ENCODE measurements at regions not wholly inside any gene's neighbourhood (a gene's known extent, or its start where the extent isn't known, plus 50 kb on each side); places are given as distances from the start of the nearest gene placed in this dataset.

GRCh38 chr18:40417501-40417900, 1537.5 kb upstream of the PIK3C3 start:
- H3K4me1 ChIP-seq (ENCODE audit: control insufficient read depth in 2 of 3, insufficient read depth in 2 of 3, low read depth in 1 of 3, low read length in 3 of 3) = no peaks in the 10 kb centered on the region
- DNase-seq (no peak), FAIRE-seq (no peak)
- H3K4me3 ChIP-seq (ENCODE audit: low read length in 3 of 3) = no peak overlapping the region
- H3K27me3 ChIP-seq (ENCODE audit: control insufficient read depth, insufficient read depth, low read length) = no peaks in the 10 kb centered on the region
- no peak overlapping the region for H3K9ac ChIP-seq (ENCODE audit: low read length in 3 of 3)
- no peaks in the 10 kb centered on the region for H3K9me3 ChIP-seq (ENCODE audit: control insufficient read depth in 2 of 3, insufficient read depth in 1 of 3, low read length in 3 of 3)
- no peak overlapping the region for H3K27ac ChIP-seq (ENCODE audit: low read depth in 2 of 2, low read length in 2 of 2)
- no peaks in the 10 kb centered on the region for H3K36me3 ChIP-seq (ENCODE audit: control insufficient read depth in 2 of 3, insufficient read depth in 3 of 3, low read length in 3 of 3)
- intact Hi-C loops (cut with DNase I) = no loop called here
- TF ChIP-seq, protein P1, sequence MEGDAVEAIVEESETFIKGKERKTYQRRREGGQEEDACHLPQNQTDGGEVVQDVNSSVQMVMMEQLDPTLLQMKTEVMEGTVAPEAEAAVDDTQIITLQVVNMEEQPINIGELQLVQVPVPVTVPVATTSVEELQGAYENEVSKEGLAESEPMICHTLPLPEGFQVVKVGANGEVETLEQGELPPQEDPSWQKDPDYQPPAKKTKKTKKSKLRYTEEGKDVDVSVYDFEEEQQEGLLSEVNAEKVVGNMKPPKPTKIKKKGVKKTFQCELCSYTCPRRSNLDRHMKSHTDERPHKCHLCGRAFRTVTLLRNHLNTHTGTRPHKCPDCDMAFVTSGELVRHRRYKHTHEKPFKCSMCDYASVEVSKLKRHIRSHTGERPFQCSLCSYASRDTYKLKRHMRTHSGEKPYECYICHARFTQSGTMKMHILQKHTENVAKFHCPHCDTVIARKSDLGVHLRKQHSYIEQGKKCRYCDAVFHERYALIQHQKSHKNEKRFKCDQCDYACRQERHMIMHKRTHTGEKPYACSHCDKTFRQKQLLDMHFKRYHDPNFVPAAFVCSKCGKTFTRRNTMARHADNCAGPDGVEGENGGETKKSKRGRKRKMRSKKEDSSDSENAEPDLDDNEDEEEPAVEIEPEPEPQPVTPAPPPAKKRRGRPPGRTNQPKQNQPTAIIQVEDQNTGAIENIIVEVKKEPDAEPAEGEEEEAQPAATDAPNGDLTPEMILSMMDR (IDR thresholded peaks at IDR 0.05; ENCODE audit: borderline replicate concordance, extremely low read depth, insufficient read depth) = no peak

DNA sequence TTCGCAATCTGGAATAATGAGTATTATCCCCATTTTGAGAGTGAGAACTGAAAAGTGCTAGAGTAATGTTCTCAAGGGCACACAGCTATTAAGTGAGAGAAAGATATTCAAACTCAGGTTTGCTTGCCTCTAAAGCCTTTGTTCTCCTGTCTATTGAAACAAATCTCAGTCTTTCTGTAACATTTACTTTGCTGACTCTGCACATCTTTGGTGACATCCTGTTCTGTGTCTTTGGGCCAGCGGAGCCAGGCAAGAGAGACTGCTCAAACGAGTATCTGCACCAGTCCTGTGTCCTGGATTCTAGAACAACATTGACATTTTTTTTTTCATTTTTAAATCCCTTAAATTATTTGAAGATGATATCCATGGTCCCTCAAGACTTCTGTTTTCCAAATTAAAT, 1539.2 kb upstream of the PIK3C3 start:
- H3K27ac ChIP-seq (ENCODE audit: low read depth in 2 of 2, low read length in 2 of 2) = no peak overlapping the region
- intact Hi-C loops (cut with DNase I) = no loop called here
- TF ChIP-seq, protein P1 (IDR thresholded peaks at IDR 0.05; ENCODE audit: borderline replicate concordance, extremely low read depth, insufficient read depth) = no peak

GRCh38 chr18:40415176-40415791, 1539.8 kb upstream of the PIK3C3 start:
- no peak for DNase-seq
- Histone ChIP-seq H3K27ac (ENCODE audit: low read depth in 2 of 2, low read length in 2 of 2) (no peak overlapping the region), H3K36me3 (ENCODE audit: control insufficient read depth in 2 of 3, insufficient read depth in 3 of 3, low read length in 3 of 3) (no peaks in the 10 kb centered on the region), H3K9ac (ENCODE audit: low read length in 3 of 3) (no peak overlapping the region), H3K4me3 (ENCODE audit: low read length in 3 of 3) (no peak overlapping the region), H3K27me3 (ENCODE audit: control insufficient read depth, insufficient read depth, low read length) (no peaks in the 10 kb centered on the region), H3K9me3 (ENCODE audit: control insufficient read depth in 2 of 3, insufficient read depth in 1 of 3, low read length in 3 of 3) (no peaks in the 10 kb centered on the region), H3K4me1 (ENCODE audit: control insufficient read depth in 2 of 3, insufficient read depth in 2 of 3, low read depth in 1 of 3, low read length in 3 of 3) (no peaks in the 10 kb centered on the region)
- no peak for FAIRE-seq
- intact Hi-C loops (cut with DNase I) = no loop called here
- TF ChIP-seq, protein P1 (IDR thresholded peaks at IDR 0.05; ENCODE audit: borderline replicate concordance, extremely low read depth, insufficient read depth) = no peak

More for the DNA sequence above, 1539.2 kb upstream of the PIK3C3 start:
- DNase-seq (no peak), FAIRE-seq (no peak)
- no peaks in the 10 kb centered on the region for H3K4me1 ChIP-seq (ENCODE audit: control insufficient read depth in 2 of 3, insufficient read depth in 2 of 3, low read depth in 1 of 3, low read length in 3 of 3)
- H3K9me3 ChIP-seq (ENCODE audit: control insufficient read depth in 2 of 3, insufficient read depth in 1 of 3, low read length in 3 of 3) = no peaks in the 10 kb centered on the region
- H3K36me3 ChIP-seq (ENCODE audit: control insufficient read depth in 2 of 3, insufficient read depth in 3 of 3, low read length in 3 of 3) = no peaks in the 10 kb centered on the region
- no peak overlapping the region for H3K9ac ChIP-seq (ENCODE audit: low read length in 3 of 3)
- H3K4me3 ChIP-seq (ENCODE audit: low read length in 3 of 3) = no peak overlapping the region
- no peaks in the 10 kb centered on the region for H3K27me3 ChIP-seq (ENCODE audit: control insufficient read depth, insufficient read depth, low read length)
